IPS DF 6.9 (cell line): ENCODE measurements at regions not wholly inside any gene's neighbourhood (a gene's known extent, or its start where the extent isn't known, plus 50 kb on each side); places are given as distances from the start of the nearest gene placed in this dataset.
"Not testable (repeated sequence)": the region's sequence is repeated elsewhere in the genome, so short reads cannot be mapped to it uniquely, and the experiment has no call there.

ENCODE experiments used
- DNase-seq: peaks from one replicate; pipeline ENCODE4 v3.0.0-alpha.2; 2013; ENCODE audit warnings: low read depth, low spot score
- H3K27ac ChIP-seq: one replicate; pipeline ENCODE4 v1.5.1; 2013; ENCODE audit warnings: low read length, control low read depth
- H3K27me3 ChIP-seq: 2 replicates; pipeline ENCODE4 v1.6.1; 2013; ENCODE audit warnings: mild to moderate bottlenecking, low read length; ENCODE audit not compliant: control insufficient read depth, insufficient read depth
- H3K36me3 ChIP-seq: 2 replicates; pipeline ENCODE4 v1.6.1; 2013; ENCODE audit warnings: low read length; ENCODE audit not compliant: control insufficient read depth, insufficient read depth
- H3K4me1 ChIP-seq: 2 replicates; pipeline ENCODE4 v1.6.1; 2013; ENCODE audit warnings: low read length; ENCODE audit not compliant: control insufficient read depth, insufficient read depth
- H3K4me3 ChIP-seq: 2 replicates; pipeline ENCODE4 v1.5.1; 2013; ENCODE audit warnings: mild to moderate bottlenecking, low read length
- H3K9me3 ChIP-seq: 2 replicates; pipeline ENCODE4 v1.6.1; 2013; ENCODE audit warnings: low read length, inconsistent platforms; ENCODE audit not compliant: control insufficient read depth, insufficient read depth
- WGBS: extraction: QIAGEN DNeasy Blood & Tissue Kit; methylation state at CpG from one replicate; pipeline ENCODE4 v1.1.7; 2013; ENCODE audit warnings: mixed read lengths, missing lambda C conversion rate; ENCODE audit not compliant: insufficient read length, insufficient coverage; 5-methylcytosine and 5-hydroxymethylcytosine counted together

DNA sequence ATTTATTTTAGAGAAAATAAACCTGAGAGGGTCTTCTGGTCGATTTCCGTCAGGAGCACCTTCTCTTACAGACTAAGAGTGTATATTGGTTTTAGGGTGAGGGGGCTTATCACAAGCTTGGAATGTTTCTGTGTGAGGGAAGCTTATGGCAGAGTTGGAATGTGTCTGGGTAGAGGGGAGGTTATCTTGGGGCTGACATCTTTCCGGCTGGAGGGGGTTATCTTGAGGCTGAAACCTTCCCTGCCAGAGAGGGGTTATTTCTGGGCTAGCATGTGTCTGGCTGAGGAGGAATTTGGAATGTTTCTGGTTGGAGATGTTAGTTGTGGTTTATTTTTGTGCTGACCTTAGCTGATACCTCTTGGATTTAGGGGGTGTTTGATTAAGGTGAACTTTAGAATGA lies 1312.1 kb downstream of the ADGRL3 start:
- Histone ChIP-seq H3K4me3 (no peak overlapping the region), H3K9me3 (no peaks in the 10 kb centered on the region), H3K4me1 (no peaks in the 10 kb centered on the region), H3K36me3 (no peaks in the 10 kb centered on the region), H3K27me3 (no peaks in the 10 kb centered on the region; the same call in 1 of the 2 replicates), H3K27ac (no peak overlapping the region)
- no peak for DNase-seq
- no CpG with 5 or more reads among the region's 3 CpGs for WGBS

DNA sequence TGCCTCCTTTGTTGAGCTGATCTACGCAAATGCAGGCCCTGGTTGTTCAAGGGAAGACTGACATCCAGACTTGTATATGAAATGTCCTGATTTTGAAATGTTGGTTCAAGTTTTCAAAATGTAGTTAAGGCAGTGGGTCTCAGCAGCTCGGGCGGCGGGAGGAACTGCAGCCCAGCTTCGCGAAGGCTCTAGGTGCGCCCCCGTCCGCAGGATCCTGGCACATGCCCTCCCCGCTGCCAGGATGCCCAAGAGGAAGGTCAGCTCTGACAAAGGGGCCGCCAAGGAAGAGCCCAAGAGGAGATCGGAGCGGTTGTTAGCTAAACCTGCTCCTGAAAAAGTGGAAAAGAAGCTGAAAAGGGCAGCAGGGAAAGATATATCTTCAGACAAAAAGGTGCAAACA lies 1310.1 kb downstream of the ADGRL3 start:
- no peaks in the 10 kb centered on the region; the same call in 1 of the 2 replicates for H3K27me3 ChIP-seq
- whole genome bisulfite sequencing, result no CpG with 5 or more reads among the region's 13 CpGs

DNA sequence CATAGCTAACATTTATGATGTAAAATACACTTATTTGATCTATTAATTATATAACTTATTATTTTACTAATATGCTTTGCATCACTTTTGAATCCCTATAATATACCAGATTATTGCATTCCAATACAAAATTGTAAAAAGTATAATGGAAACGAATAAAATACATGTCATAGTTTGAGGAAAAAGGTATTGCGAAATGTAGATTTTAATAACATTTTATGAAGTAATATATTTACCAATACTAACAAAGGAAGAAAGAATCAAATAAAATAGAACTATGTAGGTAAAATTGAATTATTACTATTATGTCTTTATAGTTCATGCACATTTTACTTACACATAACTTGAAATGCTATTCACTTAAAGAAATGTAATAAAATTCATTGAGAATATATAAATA lies 1300.2 kb downstream of the ADGRL3 start:
- Histone ChIP-seq H3K4me1 (no peaks in the 10 kb centered on the region), H3K9me3 (no peaks in the 10 kb centered on the region), H3K27ac (no peak overlapping the region), H3K4me3 (no peak overlapping the region), H3K27me3 (no peaks in the 10 kb centered on the region), H3K36me3 (no peaks in the 10 kb centered on the region)
- WGBS, result no CpG with 5 or more reads among the region's 2 CpGs
- DNase-seq, result no peak

More for the DNA sequence above, 1310.1 kb downstream of the ADGRL3 start:
- DNase-seq, result no peak
- Histone ChIP-seq H3K27ac (no peak overlapping the region), H3K9me3 (no peaks in the 10 kb centered on the region), H3K4me3 (no peak overlapping the region), H3K36me3 (no peaks in the 10 kb centered on the region), H3K4me1 (no peaks in the 10 kb centered on the region)

- H3K4me3 ChIP-seq, result no peak overlapping the region
- no peak for DNase-seq
- no peak overlapping the region for H3K27ac ChIP-seq
- no peaks in the 10 kb centered on the region for H3K27me3 ChIP-seq
- no peaks in the 10 kb centered on the region for H3K36me3 ChIP-seq
- no peaks in the 10 kb centered on the region; the same call in none of the 2 replicates for H3K9me3 ChIP-seq
- H3K4me1 ChIP-seq, result no peaks in the 10 kb centered on the region
These were observed 1294.9 kb downstream of the ADGRL3 start for GRCh38 chr4:62495032-62495431.

DNA sequence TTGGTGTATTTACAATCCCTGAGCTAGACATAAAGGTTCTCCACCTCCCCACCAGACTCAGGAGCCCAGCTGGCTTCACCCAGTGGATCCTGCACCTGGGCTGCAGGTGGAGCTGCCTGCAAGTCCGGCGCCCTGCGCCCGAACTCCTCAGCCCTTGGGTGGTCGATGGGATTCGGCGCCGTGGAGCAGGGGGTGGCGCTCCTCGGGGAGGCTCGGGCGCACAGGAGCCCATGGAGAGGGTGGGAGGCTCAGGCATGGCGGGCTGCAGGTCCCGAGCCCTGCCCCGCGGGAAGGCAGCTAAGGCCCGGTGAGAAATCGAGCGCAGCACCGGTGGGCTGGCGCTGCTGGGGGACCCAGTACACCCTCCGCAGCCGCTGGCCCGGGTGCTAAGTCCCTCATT lies 1291.6 kb downstream of the ADGRL3 start:
- H3K9me3 ChIP-seq, H3K36me3 ChIP-seq, H3K27ac ChIP-seq, H3K27me3 ChIP-seq, H3K4me1 ChIP-seq, H3K4me3 ChIP-seq, DNase-seq: not testable (repeated sequence)
- no CpG with 5 or more reads among the region's 24 CpGs for WGBS

GRCh38 chr4:62490635-62491034 lies 1290.5 kb downstream of the ADGRL3 start:
- DNase-seq, result no peak
- WGBS, result no CpG with 5 or more reads among the region's 1 CpG
- no peaks in the 10 kb centered on the region; the same call in none of the 2 replicates for H3K9me3 ChIP-seq

DNA sequence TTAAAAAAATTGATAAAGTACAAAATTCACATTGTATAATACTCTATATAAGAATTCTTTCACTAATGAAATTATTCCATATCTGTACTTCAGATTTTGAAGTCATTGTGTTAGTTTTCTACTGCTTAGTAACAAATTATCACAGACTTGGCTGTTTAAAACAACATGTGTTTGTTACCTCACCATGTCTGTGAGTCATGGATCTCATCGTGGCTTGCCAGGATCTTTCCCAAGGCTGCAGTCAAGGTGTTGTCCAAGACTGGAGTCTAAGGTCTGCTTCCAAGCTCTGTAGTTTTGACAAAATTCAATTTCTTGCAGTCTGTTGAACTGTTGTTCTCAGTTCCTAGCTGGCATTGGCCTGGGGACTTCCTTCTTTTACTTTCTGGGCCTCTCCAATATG lies 1286.9 kb downstream of the ADGRL3 start:
- Histone ChIP-seq H3K27me3 (no peaks in the 10 kb centered on the region), H3K4me3 (no peak overlapping the region), H3K36me3 (no peaks in the 10 kb centered on the region), H3K27ac (no peak overlapping the region), H3K4me1 (no peaks in the 10 kb centered on the region), H3K9me3 (no peaks in the 10 kb centered on the region)
- no peak for DNase-seq
- WGBS, result no CpG with 5 or more reads among the region's 1 CpG

More at GRCh38 chr4:62490635-62491034, 1290.5 kb downstream of the ADGRL3 start:
- Histone ChIP-seq H3K27ac (no peak overlapping the region), H3K36me3 (no peaks in the 10 kb centered on the region), H3K27me3 (no peaks in the 10 kb centered on the region), H3K4me3 (no peak overlapping the region), H3K4me1 (no peaks in the 10 kb centered on the region)

GRCh38 chr4:62484357-62484756 lies 1284.2 kb downstream of the ADGRL3 start:
- Histone ChIP-seq H3K27me3 (no peaks in the 10 kb centered on the region), H3K4me1 (no peaks in the 10 kb centered on the region), H3K27ac (no peak overlapping the region), H3K4me3 (no peak overlapping the region), H3K36me3 (no peaks in the 10 kb centered on the region), H3K9me3 (no peaks in the 10 kb centered on the region)
- no CpG with 5 or more reads among the region's 3 CpGs for WGBS
- DNase-seq, result no peak

GRCh38 chr4:62482355-62482754 lies 1282.2 kb downstream of the ADGRL3 start:
- H3K4me3 ChIP-seq, result no peak overlapping the region
- H3K9me3 ChIP-seq, result no peaks in the 10 kb centered on the region
- H3K27ac ChIP-seq, result no peak overlapping the region
- no peaks in the 10 kb centered on the region for H3K4me1 ChIP-seq
- WGBS, result no CpG with 5 or more reads among the region's 3 CpGs
- no peaks in the 10 kb centered on the region for H3K27me3 ChIP-seq
- H3K36me3 ChIP-seq, result no peaks in the 10 kb centered on the region
- no peak for DNase-seq

GRCh38 chr4:62475596-62475995 lies 1275.5 kb downstream of the ADGRL3 start:
- Histone ChIP-seq H3K4me3 (no peak overlapping the region), H3K4me1 (no peaks in the 10 kb centered on the region), H3K36me3 (no peaks in the 10 kb centered on the region), H3K27me3 (no peaks in the 10 kb centered on the region), H3K27ac (no peak overlapping the region), H3K9me3 (no peaks in the 10 kb centered on the region)
- no CpG with 5 or more reads among the region's 2 CpGs for WGBS
- DNase-seq, result no peak

DNA sequence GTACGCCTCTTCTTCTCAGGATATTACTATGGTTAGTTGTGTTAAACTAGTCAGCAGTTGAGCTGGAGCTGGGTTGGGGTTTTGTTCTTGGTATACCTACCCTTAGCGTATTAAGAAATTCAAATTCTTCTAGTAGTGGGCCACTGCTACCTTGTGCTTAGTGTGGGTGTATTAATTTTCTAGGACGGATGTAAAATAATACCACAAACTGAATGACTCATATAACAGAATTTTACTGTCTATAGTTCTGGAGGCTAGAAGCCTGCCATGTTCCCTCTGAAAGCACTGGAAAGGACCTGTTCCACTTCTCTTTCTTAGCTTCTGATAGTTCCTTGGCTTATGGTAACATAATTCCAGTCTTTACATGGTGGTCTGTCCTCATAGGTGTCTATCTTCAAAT lies 1274.7 kb downstream of the ADGRL3 start:
- H3K36me3 ChIP-seq, result no peaks in the 10 kb centered on the region
- H3K9me3 ChIP-seq, result no peaks in the 10 kb centered on the region
- no peaks in the 10 kb centered on the region for H3K4me1 ChIP-seq
- DNase-seq, result no peak
- no peak overlapping the region for H3K4me3 ChIP-seq
- no peak overlapping the region for H3K27ac ChIP-seq
- WGBS, result no CpG with 5 or more reads among the region's 3 CpGs
- no peaks in the 10 kb centered on the region for H3K27me3 ChIP-seq
